ENCODE measurements at regions not wholly inside any gene's neighbourhood (a gene's known extent, or its start where the extent isn't known, plus 50 kb on each side); places are given as distances from the start of the nearest gene placed in this dataset.

GRCh38 chr16:73143002-73143401 lies 95.1 kb upstream of the ZFHX3 start:
- Histone ChIP-seq H3K9me3 (no peaks in the 10 kb centered on the region), H3K27me3 (peaks cover 0 to 23% (median 0%) of the 10 kb centered on the region in 4 donors), H3K36me3 (no peaks in the 10 kb centered on the region), H3K4me1 (peaks cover 0 to 14% (median 3%) of the 10 kb centered on the region in 4 donors), H3K4me3 (peak overlapping the region; percentile 41 to 56 (median 44)), H3K27ac (replicated peaks in 1 of 4) (peak overlapping the region in 2 of 4 donors; percentile 38 to 55)
- TF ChIP-seq POLR2AphosphoS5 (IDR thresholded peaks at IDR 0.05) (no peak), EP300 (IDR thresholded peaks at IDR 0.05) (no peak)
- TF ChIP-seq, protein P1, sequence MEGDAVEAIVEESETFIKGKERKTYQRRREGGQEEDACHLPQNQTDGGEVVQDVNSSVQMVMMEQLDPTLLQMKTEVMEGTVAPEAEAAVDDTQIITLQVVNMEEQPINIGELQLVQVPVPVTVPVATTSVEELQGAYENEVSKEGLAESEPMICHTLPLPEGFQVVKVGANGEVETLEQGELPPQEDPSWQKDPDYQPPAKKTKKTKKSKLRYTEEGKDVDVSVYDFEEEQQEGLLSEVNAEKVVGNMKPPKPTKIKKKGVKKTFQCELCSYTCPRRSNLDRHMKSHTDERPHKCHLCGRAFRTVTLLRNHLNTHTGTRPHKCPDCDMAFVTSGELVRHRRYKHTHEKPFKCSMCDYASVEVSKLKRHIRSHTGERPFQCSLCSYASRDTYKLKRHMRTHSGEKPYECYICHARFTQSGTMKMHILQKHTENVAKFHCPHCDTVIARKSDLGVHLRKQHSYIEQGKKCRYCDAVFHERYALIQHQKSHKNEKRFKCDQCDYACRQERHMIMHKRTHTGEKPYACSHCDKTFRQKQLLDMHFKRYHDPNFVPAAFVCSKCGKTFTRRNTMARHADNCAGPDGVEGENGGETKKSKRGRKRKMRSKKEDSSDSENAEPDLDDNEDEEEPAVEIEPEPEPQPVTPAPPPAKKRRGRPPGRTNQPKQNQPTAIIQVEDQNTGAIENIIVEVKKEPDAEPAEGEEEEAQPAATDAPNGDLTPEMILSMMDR (IDR thresholded peaks at IDR 0.05) = no peak
- no peak for DNase-seq (ENCODE audit: extremely low spot score)
- intact Hi-C loops (cut with DNase I) = no loop called here
- WGBS = 74% methylated on average over 6 of the region's 6 CpGs

GRCh38 chr16:73142053-73142854 lies 94.3 kb upstream of the ZFHX3 start:
- WGBS = 84% methylated on average over 9 of the region's 9 CpGs
- intact Hi-C loops (cut with DNase I) = no loop called here
- H3K27ac ChIP-seq (replicated peaks in 1 of 4) = no peak overlapping the region

GRCh38 chr16:73140929-73141328 lies 93.0 kb upstream of the ZFHX3 start:
- no peaks in the 10 kb centered on the region for H3K36me3 ChIP-seq
- H3K9me3 ChIP-seq = no peaks in the 10 kb centered on the region
- peaks cover 0 to 23% (median 0%) of the 10 kb centered on the region in 4 donors for H3K27me3 ChIP-seq
- no peak for DNase-seq (ENCODE audit: extremely low spot score)
- no peak overlapping the region for H3K4me3 ChIP-seq
- intact Hi-C loops (cut with DNase I) = no loop called here
- peaks cover 0 to 14% (median 3%) of the 10 kb centered on the region in 4 donors for H3K4me1 ChIP-seq
- TF ChIP-seq POLR2AphosphoS5 (IDR thresholded peaks at IDR 0.05) = no peak
- no peak for TF ChIP-seq EP300 (IDR thresholded peaks at IDR 0.05)
- no peak for TF ChIP-seq POLR2A (IDR thresholded peaks at IDR 0.05; ENCODE audit: low read depth)
- TF ChIP-seq, protein P1 (IDR thresholded peaks at IDR 0.05) = no peak
- H3K27ac ChIP-seq (replicated peaks in 1 of 4) = no peak overlapping the region
- WGBS = 90% methylated on average over 4 of the region's 4 CpGs

More at GRCh38 chr16:73142053-73142854, 94.3 kb upstream of the ZFHX3 start:
- no peak for DNase-seq (ENCODE audit: extremely low spot score)
- H3K27me3 ChIP-seq = peaks cover 0 to 23% (median 0%) of the 10 kb centered on the region in 4 donors
- TF ChIP-seq POLR2AphosphoS5 (IDR thresholded peaks at IDR 0.05) (no peak), EP300 (IDR thresholded peaks at IDR 0.05) (no peak), POLR2A (IDR thresholded peaks at IDR 0.05; ENCODE audit: low read depth) (no peak)
- TF ChIP-seq, protein P1 (IDR thresholded peaks at IDR 0.05) = no peak
- H3K9me3 ChIP-seq = no peaks in the 10 kb centered on the region
- no peak overlapping the region for H3K4me3 ChIP-seq
- no peaks in the 10 kb centered on the region for H3K36me3 ChIP-seq
- peaks cover 0 to 14% (median 3%) of the 10 kb centered on the region in 4 donors for H3K4me1 ChIP-seq

DNA sequence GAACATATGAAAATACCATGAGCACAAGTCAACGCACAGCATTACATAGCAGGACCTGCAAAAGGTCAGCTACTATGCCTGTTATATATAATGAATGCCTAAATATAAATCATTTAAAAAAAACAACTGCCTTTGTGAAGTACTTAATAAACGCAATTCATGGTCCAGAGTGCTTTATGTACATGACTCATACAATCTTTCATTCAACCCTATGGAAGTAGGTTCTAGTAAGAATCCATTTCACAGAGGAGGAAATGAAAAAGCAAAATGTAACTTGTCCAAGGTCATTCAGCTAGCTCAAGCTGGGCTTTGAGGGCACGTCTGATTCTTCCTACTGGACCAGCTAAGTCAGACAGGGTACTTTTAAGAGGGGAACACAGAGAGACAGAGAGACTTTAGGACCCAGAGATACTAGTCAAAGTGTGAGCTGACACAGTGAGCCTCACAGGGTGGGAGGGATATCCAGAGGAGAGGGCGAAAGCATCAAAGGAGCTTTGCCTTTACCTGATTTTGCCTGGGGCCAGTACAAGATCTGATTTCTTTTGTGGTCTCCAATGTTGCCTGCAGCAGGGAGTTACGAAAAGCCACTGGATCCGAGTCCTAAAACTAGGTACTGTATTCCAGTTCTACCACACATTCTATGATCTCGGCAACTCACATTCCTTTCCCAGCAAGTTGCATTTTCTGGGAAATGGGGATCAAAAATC lies 83.4 kb upstream of the ZFHX3 start:
- 81% methylated on average over 7 of the region's 7 CpGs for WGBS
- no peak overlapping the region for H3K27ac ChIP-seq (replicated peaks in 1 of 4)

More for the DNA sequence above, 83.4 kb upstream of the ZFHX3 start:
- Histone ChIP-seq H3K36me3 (no peaks in the 10 kb centered on the region), H3K27me3 (no peaks in the 10 kb centered on the region), H3K9me3 (peaks cover 0 to 4% (median 0%) of the 10 kb centered on the region in 4 donors), H3K4me3 (no peak overlapping the region), H3K4me1 (no peaks in the 10 kb centered on the region)
- TF ChIP-seq POLR2A (IDR thresholded peaks at IDR 0.05; ENCODE audit: low read depth) (no peak), EP300 (IDR thresholded peaks at IDR 0.05) (no peak), POLR2AphosphoS5 (IDR thresholded peaks at IDR 0.05) (no peak)
- TF ChIP-seq, protein P1 (IDR thresholded peaks at IDR 0.05) = no peak
- intact Hi-C loops (cut with DNase I) = no loop called here
- DNase-seq (ENCODE audit: extremely low spot score) = no peak
